GM18867 (cell line): ENCODE measurements at regions not wholly inside any gene's neighbourhood (a gene's known extent, or its start where the extent isn't known, plus 50 kb on each side); places are given as distances from the start of the nearest gene placed in this dataset.

Source experiments
- ATAC-seq: cut with Tn5 transposase; IDR thresholded peaks from one replicate; pipeline ENCODE4 v1.9.1; 2021; ENCODE audit warnings: mild to moderate bottlenecking, moderate library complexity; ENCODE audit not compliant: unreplicated experiment

DNA sequence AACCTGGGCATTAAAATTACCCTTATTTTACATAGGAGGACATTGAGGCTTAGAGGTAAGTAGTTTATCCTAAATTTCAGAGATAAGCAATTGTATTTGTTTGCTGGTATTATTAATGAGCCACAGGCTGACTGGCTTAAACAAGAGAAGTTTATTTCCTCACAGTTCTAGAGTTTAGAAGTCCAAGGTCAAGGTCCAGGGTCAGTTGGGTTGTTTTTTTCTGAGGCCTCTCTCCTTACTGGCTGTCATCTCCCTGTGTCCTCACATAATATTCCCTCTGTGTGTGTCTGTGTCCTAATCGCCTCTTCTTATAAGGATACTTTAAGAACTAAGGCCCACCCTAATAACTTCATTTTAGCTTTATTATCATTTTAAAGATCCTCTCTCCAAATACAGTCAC lies 294.9 kb upstream of the ATP5MC3 start:
- ATAC-seq = no peak

DNA sequence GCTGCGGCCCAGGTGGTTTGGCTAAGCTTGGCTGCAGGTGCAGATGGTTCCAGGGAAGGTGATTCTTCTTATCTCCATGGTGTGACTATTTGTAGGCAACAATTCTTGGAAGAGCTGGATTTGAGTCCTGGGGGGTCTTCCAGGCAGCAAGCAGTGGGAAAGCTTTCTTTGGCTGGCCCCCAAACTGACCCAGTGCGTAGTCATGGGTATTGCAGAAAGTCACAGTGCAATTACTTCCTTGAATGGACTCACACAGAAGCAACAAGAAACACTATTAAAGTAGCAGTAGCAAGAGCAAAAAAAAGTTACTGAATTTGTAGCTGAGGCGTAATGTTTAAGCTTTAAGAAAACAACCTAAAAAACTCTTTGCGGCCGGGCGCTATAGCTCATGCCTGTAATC lies 293.6 kb upstream of the ATP5MC3 start:
- ATAC-seq = no peak

DNA sequence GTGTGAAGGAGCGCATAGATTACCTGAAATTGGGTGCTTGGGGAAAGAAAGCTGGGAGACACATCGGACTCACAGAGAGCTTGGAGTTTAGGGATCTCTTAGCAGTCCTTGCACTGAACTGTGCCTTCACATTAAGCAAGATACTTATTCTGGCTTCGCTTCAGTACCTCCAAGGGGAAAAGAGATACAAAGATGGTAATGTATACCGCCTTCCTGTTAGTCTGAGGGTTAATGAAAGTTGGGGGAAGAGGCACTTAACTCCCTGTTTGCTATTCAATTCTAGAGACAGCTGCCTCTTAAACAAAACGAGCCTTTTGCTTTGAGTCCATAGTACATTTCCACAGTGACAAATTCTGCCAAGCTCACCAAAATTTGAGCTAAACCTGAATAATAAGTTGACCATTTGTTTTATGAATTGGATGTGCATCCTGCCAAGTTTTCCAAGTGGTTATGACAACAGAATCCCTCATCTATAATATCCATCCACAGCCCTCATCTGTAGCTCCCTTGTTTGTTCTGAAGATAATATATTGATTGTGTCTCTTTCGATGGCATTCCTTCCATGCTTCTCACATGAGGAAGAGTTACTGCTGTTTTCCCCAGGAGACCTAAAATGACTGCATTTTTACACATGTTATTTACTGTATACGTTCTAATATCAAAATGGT lies 287.1 kb upstream of the ATP5MC3 start:
- ATAC-seq = no peak

DNA sequence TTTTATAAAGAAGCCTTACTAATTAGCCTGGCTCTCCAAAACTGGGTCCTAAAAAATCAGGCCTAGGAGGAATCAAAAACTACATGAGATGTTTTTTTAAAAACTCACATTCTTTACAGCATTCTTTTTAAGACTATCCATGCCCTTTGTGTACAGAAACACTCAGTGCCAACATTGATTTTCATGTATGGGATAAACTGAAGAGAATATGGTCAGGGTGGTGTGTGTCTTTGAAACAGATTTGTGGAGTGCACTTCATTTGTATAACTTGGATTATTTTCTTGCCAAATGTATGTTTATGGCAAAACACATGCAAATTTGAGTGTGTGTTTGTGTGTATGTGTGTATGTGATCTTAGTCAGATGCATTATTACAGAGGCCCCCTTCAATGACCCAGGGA lies 283.6 kb upstream of the ATP5MC3 start:
- no peak for ATAC-seq

DNA sequence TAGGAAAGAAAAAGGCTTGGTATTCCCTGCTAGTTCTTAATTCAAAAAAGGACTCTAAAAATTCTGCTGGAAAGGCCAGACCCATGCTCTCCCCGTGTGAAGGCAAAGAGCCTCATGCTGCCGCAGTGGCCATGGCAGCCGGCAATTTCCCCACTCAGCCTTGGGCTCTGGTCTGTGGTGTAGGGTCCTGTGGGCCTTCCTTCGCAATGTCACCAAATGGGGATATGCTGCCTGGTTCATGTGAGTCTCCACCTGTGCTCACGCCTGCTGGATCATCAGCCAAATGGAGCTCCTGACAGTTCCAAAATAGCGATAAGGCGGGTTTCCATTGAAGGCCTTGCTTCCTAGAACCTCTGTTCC lies 282.8 kb upstream of the ATP5MC3 start:
- ATAC-seq = no peak

DNA sequence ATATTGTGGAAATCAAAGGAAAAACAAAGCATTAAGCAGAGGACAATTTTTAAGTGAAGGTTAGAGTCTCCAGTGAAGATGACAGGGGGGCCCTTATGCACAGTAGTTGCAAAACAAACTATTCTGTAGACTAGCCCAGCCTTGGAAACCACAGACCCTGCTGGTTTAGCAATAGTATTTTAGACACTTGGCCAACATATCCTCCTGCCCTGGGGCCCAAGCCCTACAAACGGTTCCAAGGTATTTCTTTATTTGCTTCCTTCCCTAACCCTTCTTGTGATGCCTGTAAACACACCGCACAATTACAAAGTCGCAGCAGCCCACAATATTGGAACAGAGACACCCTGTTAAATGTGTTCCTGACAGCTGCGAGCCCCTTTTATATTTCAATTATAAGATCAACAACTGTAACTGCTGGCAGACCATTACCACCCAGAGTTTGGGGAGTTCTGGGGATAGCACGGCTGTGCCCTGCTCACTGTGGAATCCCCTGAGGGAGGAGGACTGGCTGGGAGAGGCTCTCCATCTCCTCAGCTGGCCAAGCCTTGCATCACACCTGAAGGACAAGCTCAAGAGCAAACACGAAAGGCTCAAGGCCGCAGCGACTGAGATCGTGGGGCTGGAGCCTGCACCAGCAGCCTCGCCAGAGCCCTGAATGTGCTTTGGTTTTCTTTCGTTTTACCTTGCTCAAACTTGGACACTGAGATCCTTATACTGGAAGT lies 282.2 kb upstream of the ATP5MC3 start:
- no peak for ATAC-seq

DNA sequence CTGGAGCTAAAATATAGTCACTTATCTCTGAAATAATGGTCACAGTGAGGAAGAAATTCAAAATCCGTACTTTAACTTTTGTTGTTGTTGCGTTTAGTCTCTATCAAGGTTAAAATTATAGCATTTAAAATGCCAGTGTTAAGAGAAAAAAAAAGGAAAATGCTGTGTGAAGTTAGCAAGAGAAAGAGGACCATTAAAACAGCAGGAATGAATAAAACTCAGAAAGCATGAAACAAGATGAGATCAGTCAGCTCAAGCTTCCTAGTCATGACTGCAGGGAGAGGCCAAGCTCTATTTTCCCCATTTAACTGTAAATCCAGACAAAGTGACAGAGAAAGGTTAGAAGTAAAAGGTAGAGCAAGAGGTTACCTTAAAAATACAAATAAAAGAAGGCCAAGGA lies 281.7 kb upstream of the ATP5MC3 start:
- no peak for ATAC-seq

DNA sequence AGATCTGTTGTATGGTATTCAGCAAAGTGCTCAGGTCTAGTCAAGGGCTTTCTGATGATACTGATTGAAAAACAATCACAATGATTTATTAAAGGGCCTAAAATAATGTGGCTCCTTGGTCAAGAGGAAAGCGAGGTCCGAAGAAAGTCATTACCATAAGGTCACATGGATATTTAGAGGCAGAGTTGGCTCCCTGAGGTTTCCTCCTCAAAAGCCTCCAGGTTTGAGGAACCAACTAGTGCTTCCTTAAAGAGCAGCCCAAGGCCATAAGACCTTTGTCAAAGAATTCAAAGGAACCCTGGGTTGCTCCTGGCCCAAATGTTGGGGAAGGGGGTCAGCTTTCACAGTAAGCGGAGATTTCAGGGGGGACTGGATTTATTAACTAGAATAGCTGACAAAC lies 280.7 kb upstream of the ATP5MC3 start:
- ATAC-seq = no peak

DNA sequence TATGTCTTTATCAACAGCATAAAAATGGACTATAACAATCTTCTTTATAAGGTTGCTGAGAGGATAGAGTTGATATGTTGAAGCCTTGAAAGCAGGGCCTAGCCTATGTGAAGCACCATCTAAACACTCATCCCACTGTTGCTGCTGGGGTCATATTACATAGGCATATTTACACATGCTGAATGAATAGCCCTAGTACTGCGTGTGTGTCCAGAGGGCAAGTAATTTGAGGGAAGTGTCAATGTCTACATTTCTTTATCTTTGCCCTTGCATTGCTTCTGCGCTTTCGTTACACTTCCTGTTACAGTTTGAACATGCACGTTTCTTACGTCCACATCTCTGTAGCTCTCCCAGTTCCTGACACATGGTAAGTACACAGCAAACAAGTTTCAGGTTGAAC lies 280.3 kb upstream of the ATP5MC3 start:
- no peak for ATAC-seq

DNA sequence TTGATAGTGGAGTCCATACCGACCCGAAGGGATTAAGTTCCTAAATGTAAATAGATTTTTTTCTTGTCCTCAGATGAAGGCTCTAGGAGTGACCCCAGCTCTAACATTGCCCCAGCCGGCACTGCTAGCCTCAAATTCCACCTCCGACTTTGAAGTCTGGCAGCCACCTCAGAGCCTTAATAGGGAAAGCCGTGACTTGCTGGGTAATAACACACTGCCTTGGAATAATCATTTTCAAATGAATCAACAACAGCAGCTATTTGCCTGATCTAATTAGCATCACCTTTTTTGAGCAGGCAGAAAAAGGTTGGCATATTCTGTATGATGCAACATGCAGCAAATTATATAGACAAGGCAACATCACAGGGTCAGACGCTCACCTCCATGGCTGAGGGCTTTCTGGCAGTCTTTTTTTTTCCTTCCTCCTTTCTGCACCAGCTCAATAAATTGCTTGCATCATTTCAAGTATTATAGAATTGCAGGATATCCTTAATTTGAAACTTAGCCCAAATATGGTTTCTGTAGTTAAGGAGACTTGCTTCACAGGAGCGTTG lies 276.5 kb upstream of the ATP5MC3 start:
- no peak for ATAC-seq

DNA sequence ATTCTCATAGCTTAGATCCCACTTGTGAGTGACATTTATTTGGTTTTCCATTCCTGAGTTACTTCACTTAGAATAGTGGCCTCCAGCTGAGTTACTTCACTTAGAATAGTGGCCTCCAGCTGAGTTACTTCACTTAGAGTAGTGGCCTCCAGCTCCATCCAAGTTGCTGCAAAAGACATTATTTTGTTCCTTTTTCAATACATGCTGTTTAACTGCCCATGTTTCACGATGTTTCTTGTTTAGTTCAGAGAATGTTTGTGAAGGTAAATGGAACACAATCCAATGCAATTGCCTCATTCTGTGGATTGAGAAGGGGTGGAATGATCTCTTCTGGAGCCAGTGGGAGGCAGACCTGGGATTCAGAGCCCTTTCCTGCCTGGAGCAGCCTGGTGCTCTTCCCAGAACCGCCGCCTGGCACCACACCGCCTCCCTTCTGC lies 273.5 kb upstream of the ATP5MC3 start:
- ATAC-seq = no peak

DNA sequence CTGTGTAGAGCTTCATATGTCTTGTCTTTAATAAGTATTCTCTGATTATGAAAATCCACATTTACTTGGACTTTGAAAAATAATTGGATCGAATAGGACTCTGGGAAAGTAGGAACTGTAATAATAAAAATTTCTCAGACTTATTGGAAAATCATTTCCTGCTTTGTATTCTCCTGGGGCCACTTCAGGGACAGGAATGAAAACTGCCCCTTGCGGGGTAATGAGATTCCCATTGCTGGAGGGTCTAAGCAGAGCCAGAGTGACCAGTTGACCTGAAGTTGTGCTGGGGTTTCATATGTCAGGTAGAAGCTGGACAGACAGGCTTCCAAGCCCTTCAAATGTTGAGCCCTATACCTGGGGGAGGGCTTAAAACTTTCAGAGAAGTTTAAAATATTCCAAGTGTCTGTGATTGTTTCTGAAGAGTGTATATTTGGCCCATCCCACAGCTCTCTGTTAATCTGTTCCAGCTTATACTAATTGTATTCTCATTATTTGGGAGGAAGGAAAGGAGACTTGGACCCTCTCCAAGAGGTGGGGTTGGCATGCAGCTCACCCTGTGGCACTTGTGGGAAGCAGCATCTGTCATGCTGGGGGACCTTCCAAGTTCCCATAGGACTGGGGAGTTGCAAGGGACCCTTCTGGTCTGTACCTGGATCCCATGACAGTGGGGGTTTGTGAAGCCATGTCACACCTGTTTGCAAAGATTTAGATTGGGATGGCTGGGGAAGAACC lies 268.7 kb upstream of the ATP5MC3 start:
- ATAC-seq = no peak

DNA sequence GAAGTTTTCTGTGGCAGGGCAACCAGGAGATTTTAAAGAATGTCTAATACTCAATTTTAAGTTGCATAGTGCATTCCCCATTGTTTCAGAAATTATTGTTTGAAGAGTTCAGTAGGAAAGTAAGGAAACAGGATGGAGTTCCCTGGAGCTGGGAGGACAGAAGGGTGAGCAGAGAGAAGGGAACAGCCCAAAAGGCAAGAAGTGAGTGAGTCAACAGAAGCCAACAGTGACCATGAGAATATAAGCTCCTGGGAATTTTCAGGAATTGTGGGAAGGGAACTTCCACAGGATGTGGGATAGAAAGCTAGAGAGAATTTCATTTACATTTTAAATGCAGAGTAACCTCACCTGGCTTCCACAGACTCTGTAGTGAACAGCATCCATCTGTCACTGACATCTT lies 268.1 kb upstream of the ATP5MC3 start:
- no peak for ATAC-seq

DNA sequence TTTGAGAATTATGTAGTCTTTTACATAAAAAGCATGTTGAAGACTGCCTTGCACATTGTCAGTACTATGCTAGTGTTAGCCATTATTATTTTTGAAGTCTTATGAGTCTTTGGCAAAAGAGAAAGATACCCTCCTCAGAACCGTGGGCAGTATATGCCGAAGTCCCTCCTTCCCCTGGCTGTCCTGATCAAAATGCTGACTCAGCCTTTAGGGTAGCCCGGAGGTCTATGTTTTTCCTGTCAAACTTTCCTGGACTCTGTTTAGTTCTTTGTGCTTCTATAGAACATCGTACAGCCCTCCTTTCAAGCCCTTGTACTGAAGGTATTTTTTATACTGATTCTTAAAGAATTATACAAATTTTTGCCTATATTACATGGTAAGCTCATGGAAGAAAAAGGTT lies 264.7 kb upstream of the ATP5MC3 start:
- ATAC-seq = no peak

DNA sequence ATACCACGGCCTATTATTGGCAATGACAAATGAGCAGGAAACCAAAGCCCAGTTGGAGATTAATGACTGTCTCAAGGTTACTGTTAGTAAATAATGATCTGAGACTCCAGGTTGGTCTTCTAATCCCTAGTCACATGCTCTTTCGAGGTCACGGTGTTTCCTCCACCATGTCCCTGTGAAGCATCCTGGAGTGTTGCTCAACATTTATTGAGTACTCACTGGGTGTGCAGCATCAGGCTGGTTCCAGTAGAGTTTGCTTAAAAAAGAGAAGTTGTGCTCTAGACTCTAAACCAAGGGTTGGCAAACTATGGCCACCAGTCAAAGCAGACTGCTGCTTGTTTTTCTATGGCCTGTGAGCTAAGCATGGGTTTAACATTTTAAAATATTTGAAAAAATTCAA lies 263.8 kb upstream of the ATP5MC3 start:
- no peak for ATAC-seq

DNA sequence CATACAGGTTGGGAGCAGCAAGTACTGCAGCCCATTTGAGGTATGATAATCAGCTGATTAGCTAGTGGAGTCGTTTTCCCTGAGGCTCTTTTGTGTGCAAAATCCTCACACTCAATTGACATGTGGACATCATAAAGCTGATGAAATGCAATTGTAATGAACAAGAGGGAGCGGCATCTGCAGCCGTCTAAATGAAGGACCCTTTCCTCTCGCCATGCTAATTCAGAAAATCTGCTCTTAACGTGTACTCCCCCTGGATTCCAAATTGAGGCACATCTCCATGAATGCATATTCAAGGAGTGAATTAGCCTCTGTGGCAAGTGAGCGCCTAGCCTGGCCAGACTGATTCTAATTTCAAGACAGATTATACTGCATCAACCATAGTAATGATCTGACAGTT lies 260.9 kb upstream of the ATP5MC3 start:
- no peak for ATAC-seq

DNA sequence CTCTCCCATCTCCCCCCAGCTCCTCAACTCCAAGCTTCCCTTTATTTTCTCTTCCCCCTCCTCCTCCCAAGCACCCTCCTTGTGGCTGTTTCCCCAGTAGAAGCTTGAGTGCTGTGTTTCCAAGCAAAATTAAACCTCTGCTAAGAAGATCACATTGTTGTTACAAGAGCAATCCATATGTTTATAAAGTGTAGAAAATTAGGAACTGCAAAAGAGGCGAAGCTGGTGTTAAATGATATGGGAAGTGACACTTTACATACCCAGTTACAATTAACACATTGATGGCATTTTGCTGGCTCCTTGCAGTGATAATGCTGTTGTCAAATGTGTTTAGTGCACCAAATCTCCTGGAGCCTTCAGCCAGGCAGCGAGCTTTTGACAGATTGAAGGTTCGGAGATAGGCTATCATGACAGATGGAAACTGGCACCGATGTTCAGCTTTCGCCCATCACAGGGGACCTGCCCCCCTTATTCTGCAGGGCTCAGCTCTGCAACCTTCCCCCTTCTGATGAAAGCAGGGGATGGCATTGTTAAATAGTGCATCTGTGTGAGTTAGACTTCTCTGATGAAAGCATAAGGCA lies 259.8 kb upstream of the ATP5MC3 start:
- no peak for ATAC-seq

DNA sequence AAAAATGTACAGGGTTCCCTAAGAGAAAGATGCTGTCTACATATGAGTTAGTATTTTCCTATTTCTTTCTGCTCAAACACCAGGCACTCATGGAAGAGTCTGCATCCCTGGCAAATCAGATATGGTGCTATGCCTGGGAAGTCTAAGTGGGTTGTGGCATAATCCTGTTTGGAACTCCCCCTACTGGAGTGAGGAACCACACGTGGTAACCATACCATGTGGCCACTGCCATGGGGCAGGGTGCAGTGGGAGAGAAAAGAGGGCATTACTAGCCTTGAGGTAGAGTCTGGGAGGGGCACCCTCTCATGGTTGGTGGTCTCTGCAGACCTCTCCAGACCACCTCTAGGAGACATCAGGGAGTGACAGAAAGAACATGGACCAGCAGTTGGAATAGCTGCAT lies 257.9 kb upstream of the ATP5MC3 start:
- ATAC-seq = no peak

DNA sequence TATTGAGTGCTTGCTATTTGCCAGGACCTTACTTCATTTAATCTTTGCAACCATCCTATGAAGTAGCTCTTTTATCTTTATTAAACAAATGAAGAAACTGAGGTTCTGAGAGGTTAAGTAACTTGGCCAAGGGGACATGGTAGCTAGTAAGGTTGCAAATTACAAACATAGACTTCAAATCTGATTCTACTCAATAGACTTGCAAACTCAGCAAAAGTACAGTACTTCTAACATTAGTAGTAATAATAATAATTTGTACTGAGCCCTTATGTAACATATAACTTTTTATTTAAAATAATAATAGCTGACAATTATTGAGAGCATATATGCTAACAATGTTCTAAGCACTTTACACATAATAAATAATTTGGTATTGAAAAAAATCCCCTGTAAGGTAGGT lies 255.7 kb upstream of the ATP5MC3 start:
- ATAC-seq = no peak

DNA sequence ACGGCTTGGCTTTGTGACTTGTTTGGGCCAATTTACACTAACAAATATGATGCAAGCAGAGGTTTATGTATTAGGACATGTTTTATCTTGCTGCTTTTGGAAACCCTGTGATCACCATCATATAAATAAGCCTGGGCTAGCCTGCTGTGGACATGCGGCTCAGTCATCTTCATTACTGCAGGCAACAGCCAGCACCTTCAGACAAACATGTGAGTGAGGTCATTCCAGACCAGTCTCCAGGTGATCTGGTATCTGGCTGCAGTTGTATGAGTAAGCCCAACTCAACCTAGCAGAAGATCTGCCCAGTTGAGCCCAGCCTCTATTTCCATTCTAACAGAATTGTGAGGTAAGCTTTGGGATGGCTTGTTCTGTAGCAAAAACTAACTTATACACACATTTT lies 254.6 kb upstream of the ATP5MC3 start:
- no peak for ATAC-seq

DNA sequence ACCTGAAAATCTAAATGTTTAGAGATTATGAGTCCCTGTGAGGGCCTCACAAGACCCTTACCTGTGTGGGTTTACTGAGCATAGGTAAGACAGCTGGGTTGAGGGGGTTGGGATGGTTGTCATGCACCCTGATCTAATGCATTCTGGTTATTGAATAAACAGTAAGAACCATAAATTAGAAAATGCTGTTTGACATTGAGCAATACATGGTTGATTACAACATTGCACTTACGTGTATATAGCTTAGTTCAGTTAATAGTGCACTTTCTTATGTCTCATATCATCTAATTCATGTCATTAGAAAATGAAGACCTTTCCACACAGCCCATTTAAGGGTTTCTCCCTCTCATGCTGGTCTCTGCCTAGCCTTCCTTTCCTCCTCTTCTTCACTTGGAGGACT lies 253.5 kb upstream of the ATP5MC3 start:
- ATAC-seq = no peak

DNA sequence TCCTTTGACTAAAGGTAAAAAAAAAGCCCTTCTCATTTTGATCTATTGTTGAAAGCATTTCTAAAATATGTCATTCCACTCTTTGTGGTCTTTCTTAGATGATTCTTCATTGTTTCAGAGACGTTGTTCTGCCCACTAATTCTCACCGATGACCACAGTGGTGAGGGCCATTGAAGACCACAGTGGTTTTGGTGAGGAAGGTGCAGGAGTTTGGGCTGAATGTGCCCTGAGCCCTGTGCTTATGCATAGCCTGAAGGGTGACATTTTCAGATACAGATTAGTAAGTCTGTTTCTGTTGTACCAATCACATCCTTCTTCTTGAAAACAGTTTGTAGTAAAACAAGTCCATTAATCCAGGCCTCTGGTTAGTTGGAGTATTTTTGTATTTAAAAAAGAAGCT lies 251.3 kb upstream of the ATP5MC3 start:
- ATAC-seq = no peak
